ENCODE measurements at regions not wholly inside any gene's neighbourhood (a gene's known extent, or its start where the extent isn't known, plus 50 kb on each side); places are given as distances from the start of the nearest gene placed in this dataset.

DNA sequence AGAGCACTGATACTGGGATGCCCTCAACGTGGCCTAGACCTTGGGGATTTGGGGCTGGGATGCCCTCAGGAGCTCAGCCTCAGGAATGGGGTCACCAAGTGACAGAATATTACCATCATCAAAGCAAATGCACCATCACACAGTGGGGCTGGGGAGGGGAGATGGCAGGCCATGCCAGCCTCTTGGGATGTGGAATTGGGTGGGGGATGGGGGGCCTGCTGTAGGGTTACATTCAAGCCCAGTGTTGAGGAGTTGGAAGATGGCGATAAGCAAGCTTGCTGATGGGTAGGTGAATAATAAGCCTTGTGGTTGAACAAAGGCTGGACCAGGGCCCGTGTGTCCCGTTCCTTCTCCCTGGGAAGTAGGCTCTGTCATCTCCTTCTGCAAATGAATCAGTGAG is 69.1 kb upstream of the GPR12 start:
- no peak for ATAC-seq
- Mint-ChIP-seq H3K4me1 (no peaks in the 10 kb centered on the region), H3K4me3 (no peak overlapping the region), H3K36me3 (no peaks in the 10 kb centered on the region), H3K9me3 (no peaks in the 10 kb centered on the region), H3K27ac (no peak overlapping the region)
- DNase-seq (ENCODE audit: low spot score in 2 of 2), result no peak

DNA sequence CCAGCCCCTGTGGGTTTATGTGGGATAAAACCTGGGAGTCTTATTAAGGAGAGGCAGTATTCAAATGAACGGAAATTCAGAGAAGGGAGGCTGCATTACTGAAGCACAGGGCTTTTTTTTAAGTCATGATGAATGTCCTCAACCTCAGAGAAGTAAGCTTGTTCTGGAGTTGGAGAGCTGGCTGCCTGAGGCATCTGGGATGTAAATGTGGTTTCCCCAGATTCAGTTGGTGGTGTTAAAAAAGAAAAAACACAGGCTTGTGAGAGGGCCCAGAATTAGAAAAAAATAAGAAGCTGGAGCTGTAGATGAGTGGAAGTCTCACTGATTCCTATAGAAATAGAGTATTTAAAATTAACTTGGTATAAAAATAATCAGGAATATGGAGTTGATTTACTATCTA is 64.0 kb upstream of the GPR12 start:
- H3K27ac Mint-ChIP-seq, result no peak overlapping the region
- H3K9me3 Mint-ChIP-seq, result no peaks in the 10 kb centered on the region
- no peak for ATAC-seq
- no peak overlapping the region for H3K4me3 Mint-ChIP-seq
- no peak for DNase-seq (ENCODE audit: low spot score in 2 of 2)
- no peaks in the 10 kb centered on the region for H3K36me3 Mint-ChIP-seq
- no peaks in the 10 kb centered on the region for H3K4me1 Mint-ChIP-seq

DNA sequence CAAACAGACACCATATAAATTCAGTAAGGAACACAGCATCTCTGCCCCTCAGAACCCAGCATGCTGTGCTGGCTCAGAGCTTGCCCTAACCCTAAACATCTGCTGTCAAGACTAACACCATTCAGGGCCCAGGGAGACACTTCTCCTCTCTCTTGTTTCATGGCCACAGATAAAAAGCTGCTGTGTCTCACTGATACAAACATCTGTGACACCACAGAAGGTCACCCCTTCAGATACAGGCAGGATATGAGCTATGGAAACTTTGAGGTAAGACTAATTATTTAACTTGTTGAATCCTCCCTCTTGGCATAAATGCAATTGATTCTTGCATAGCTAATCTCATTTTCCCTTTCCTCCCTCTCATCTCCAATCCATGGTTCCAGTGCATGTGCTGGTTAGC is 61.6 kb upstream of the GPR12 start:
- ATAC-seq, result no peak
- Mint-ChIP-seq H3K9me3 (no peaks in the 10 kb centered on the region), H3K4me3 (no peak overlapping the region), H3K4me1 (no peaks in the 10 kb centered on the region), H3K36me3 (no peaks in the 10 kb centered on the region), H3K27ac (no peak overlapping the region)
- DNase-seq (ENCODE audit: low spot score in 2 of 2), result no peak

- no peak overlapping the region for H3K27ac Mint-ChIP-seq
- no peaks in the 10 kb centered on the region for H3K4me1 Mint-ChIP-seq
- no peak for ATAC-seq
- H3K4me3 Mint-ChIP-seq, result no peak overlapping the region
- no peak for DNase-seq (ENCODE audit: low spot score in 2 of 2)
- H3K9me3 Mint-ChIP-seq, result no peaks in the 10 kb centered on the region
- H3K36me3 Mint-ChIP-seq, result no peaks in the 10 kb centered on the region
These were observed 61.1 kb upstream of the GPR12 start for GRCh38 chr13:26821672-26822071.

DNA sequence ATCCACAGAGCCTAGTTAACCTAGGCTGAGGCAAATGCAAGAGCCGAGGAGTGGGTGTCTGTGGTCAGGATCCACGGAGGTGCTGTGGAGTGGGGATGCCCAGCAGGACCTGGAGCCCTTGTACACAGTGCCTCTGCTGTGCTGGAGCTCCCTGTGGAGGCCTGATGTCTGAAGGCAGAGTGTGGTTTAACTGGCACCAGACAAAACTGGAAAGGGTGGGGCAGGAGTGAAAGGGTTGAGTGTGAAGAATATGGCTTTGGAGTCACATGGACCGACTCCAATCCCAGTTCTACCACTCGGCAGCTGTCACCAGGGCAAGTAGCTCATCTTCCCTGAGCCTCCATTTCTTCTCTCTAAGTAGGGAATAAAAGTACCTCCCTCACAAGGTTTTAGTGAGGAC is 60.3 kb upstream of the GPR12 start:
- Mint-ChIP-seq H3K36me3 (no peaks in the 10 kb centered on the region), H3K4me1 (no peaks in the 10 kb centered on the region), H3K27ac (no peak overlapping the region), H3K9me3 (no peaks in the 10 kb centered on the region), H3K4me3 (no peak overlapping the region)
- DNase-seq (ENCODE audit: low spot score in 2 of 2) (no peak), ATAC-seq (peak; percentile 27)

DNA sequence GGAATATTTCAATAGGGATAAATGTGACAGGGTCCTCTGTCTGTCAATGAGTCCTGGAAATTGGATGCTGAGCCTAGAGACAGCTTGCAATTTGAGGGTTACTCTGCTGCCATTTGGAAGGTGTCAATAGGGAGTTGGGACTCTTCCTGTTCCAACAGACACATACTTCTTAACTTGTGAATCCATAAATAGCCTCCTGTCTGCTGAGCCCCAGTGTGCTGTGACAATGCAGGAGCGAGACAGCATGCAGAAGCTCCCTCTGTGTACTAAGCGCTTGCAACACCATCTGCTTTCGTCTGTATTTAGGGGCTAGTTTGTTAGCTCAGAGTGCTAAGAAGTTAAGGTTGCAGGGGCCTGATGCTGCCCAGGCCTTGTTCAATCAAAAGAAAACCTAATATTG is 58.5 kb upstream of the GPR12 start:
- Mint-ChIP-seq H3K4me1 (no peaks in the 10 kb centered on the region), H3K4me3 (no peak overlapping the region), H3K9me3 (no peaks in the 10 kb centered on the region), H3K27ac (no peak overlapping the region), H3K36me3 (no peaks in the 10 kb centered on the region)
- ATAC-seq (no peak), DNase-seq (ENCODE audit: low spot score in 2 of 2) (no peak)

GRCh38 chr13:26816881-26817280 is 56.3 kb upstream of the GPR12 start:
- Mint-ChIP-seq H3K27ac (no peak overlapping the region), H3K4me1 (no peaks in the 10 kb centered on the region), H3K36me3 (no peaks in the 10 kb centered on the region), H3K9me3 (no peaks in the 10 kb centered on the region), H3K4me3 (no peak overlapping the region)
- ATAC-seq (no peak), DNase-seq (ENCODE audit: low spot score in 2 of 2) (no peak)

GRCh38 chr13:26813980-26814348 is 53.4 kb upstream of the GPR12 start:
- ATAC-seq, result no peak
- H3K9me3 Mint-ChIP-seq, result no peaks in the 10 kb centered on the region

DNA sequence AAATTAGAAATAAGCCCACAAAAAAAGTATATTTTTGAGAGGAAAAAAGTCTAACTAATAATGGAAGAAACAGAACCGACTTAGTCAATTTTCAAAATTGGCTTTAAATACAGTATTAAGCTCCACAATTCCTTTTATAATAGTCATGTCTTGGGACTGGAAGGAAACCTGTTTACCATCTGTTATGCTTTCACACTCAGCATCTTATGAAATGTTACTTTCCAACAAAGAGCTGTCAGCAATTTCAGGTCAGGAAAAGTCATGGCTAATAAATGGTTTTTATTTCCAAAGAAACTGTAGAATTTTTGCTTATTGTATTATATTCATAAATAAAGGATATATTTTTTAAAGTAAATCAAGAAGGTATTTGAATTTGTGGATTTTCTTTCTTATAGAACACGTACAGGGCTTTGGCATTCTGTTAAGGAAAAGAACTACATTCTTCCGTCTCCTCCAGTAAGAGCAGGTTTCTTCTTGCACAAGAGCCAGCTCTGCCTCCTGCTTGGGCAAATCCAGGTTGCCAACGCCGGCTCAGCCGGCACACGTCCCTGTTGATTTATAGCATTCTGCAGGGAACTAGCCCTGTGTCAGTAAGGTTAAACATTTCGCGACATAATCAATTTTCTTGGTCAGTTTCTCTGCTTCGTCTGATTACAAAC is 52.9 kb upstream of the GPR12 start:
- H3K4me1 Mint-ChIP-seq, result no peaks in the 10 kb centered on the region
- H3K9me3 Mint-ChIP-seq, result no peaks in the 10 kb centered on the region
- no peak overlapping the region for H3K4me3 Mint-ChIP-seq
- no peak for ATAC-seq
- no peak for DNase-seq (ENCODE audit: low spot score in 2 of 2)
- H3K36me3 Mint-ChIP-seq, result no peaks in the 10 kb centered on the region
- no peak overlapping the region for H3K27ac Mint-ChIP-seq

More at GRCh38 chr13:26813980-26814348, 53.4 kb upstream of the GPR12 start:
- Mint-ChIP-seq H3K4me3 (no peak overlapping the region), H3K27ac (no peak overlapping the region), H3K4me1 (no peaks in the 10 kb centered on the region), H3K36me3 (no peaks in the 10 kb centered on the region)
- DNase-seq (ENCODE audit: low spot score in 2 of 2), result no peak

DNA sequence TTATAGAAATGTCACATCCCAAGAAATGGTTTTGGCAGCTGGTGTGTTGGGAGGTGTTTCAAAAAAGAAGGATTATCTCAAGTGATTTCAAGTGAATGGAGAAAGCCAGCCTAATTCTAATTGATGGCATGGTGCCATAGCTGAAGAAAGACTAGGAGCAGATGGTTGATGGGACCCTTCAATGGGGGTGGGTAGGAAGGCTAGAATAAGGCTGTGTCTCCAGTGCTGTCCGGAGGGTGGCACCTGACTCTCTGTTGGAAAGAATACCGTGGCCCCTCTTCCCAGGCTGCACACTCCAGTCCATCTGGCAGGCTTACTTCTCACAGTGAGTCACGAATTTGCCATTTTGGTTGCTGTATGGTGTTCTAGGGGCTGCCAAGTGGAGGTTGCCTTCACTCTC is 51.0 kb upstream of the GPR12 start:
- H3K9me3 Mint-ChIP-seq, result no peaks in the 10 kb centered on the region
- DNase-seq (ENCODE audit: low spot score in 2 of 2) (no peak), ATAC-seq (no peak)
- H3K27ac Mint-ChIP-seq, result no peak overlapping the region
- no peaks in the 10 kb centered on the region for H3K4me1 Mint-ChIP-seq
- no peak overlapping the region for H3K4me3 Mint-ChIP-seq
- H3K36me3 Mint-ChIP-seq, result no peaks in the 10 kb centered on the region

Measured in stimulated activated effector memory CD8-positive, alpha-beta T cell treated with anti-CD3 and anti-CD28 coated beads, Interleukin-12 subunit alpha, Interleukin-12 subunit beta, amount 100 ng/mL, for 72 hours (primary cell).